ENCODE measurements at regions not wholly inside any gene's neighbourhood (a gene's known extent, or its start where the extent isn't known, plus 50 kb on each side); places are given as distances from the start of the nearest gene placed in this dataset.

DNA sequence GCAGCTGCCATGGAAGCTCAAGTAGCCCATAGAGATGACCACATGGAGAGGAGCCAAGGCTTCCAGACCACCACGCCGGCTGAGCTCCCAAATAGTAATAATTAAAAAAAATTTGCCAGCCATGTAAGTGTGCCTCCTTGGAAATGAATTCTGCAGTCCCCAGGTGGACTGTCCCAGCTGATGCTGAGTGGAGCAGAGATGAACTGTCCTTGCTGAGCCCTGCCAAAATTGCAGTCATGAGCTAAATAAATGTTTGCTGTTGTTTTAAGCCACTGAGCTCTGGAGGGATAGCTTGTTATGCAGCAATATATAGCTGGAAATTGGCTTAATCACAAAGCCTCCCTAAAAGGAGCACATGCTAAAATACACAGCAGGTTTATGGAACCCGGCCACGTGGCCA lies 55.6 kb upstream of the SNRPB2 start (continued):
- TF ChIP-seq, protein P1, sequence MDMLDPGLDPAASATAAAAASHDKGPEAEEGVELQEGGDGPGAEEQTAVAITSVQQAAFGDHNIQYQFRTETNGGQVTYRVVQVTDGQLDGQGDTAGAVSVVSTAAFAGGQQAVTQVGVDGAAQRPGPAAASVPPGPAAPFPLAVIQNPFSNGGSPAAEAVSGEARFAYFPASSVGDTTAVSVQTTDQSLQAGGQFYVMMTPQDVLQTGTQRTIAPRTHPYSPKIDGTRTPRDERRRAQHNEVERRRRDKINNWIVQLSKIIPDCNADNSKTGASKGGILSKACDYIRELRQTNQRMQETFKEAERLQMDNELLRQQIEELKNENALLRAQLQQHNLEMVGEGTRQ (IDR thresholded peaks at IDR 0.05; ENCODE audit: low read length), result no peak
- TF ChIP-seq FOSL1 (IDR thresholded peaks at IDR 0.05; ENCODE audit: insufficient read depth, low read depth, low read length), result no peak
- no peak for TF ChIP-seq ASH2L (IDR thresholded peaks at IDR 0.05; ENCODE audit: low read length)
- no peak for TF ChIP-seq TAF1 (IDR thresholded peaks at IDR 0.05; ENCODE audit: low read depth, low read length)
- no peak for TF ChIP-seq MAFK (IDR thresholded peaks at IDR 0.05; ENCODE audit: low read depth, low read length)
- no peak for TF ChIP-seq HDAC6 (IDR thresholded peaks at IDR 0.05; ENCODE audit: low read depth, low read length)
